Retinal pigment epithelial cell (primary cell): ENCODE measurements at regions not wholly inside any gene's neighbourhood (a gene's known extent, or its start where the extent isn't known, plus 50 kb on each side); places are given as distances from the start of the nearest gene placed in this dataset.

Experiments
- DNase-seq: peaks from one replicate; pipeline ENCODE4 v3.0.0-alpha.2; 2010; ENCODE audit warnings: low read depth
- H3K4me3 ChIP-seq: 2 replicates; pipeline ENCODE4 v1.5.1; 2011; ENCODE audit warnings: mild to moderate bottlenecking, low read length, control low read depth, moderate library complexity
- CTCF ChIP-seq: conservative IDR thresholded peaks from 2 replicates; pipeline ENCODE4 v1.5.1; 2011; ENCODE audit warnings: low read depth, low read length, control low read depth, inconsistent platforms

GRCh38 chr12:92556637-92557421 lies 146.0 kb upstream of the PLEKHG7 start:
- DNase-seq, result no peak
- no peak overlapping the region for H3K4me3 ChIP-seq
- TF ChIP-seq CTCF, result no peak

- DNase-seq, result no peak
- no peak overlapping the region for H3K4me3 ChIP-seq
- no peak for TF ChIP-seq CTCF
Measured at GRCh38 chr12:92556141-92556540, 146.6 kb upstream of the PLEKHG7 start.

- no peak for DNase-seq
- no peak for TF ChIP-seq CTCF
- H3K4me3 ChIP-seq, result no peak overlapping the region
Measured at GRCh38 chr12:92554158-92555073, 148.4 kb upstream of the PLEKHG7 start.

GRCh38 chr12:92553389-92553788 lies 149.4 kb upstream of the PLEKHG7 start:
- no peak overlapping the region for H3K4me3 ChIP-seq
- no peak for TF ChIP-seq CTCF
- no peak for DNase-seq

GRCh38 chr12:92552412-92553108 lies 150.2 kb upstream of the PLEKHG7 start:
- no peak for TF ChIP-seq CTCF
- H3K4me3 ChIP-seq, result no peak overlapping the region
- no peak for DNase-seq

GRCh38 chr12:92551853-92552397 lies 150.9 kb upstream of the PLEKHG7 start:
- no peak for TF ChIP-seq CTCF
- DNase-seq, result no peak
- H3K4me3 ChIP-seq, result no peak overlapping the region
